SK-N-MC (cell line): ENCODE measurements at regions not wholly inside any gene's neighbourhood (a gene's known extent, or its start where the extent isn't known, plus 50 kb on each side); places are given as distances from the start of the nearest gene placed in this dataset.

ENCODE experiments used
- DNase-seq: peaks from one replicate; pipeline ENCODE4 v3.0.0-alpha.2; 2011; ENCODE audit warnings: low read depth, low spot score
- H3K27ac ChIP-seq: fragments of 200-600 bp; sonication (generic); 2 replicates; pipeline ENCODE4 v1.5.1; 2016; ENCODE audit warnings: mixed run types
- H3K36me3 ChIP-seq: fragments of 200-600 bp; sonication (generic); 2 replicates; pipeline ENCODE4 v1.6.1; 2017; ENCODE audit warnings: antibody characterized with exemption, low read length, mixed read lengths; ENCODE audit not compliant: insufficient read depth
- H3K4me3 ChIP-seq: fragments of 200-600 bp; sonication (generic); 2 replicates; pipeline ENCODE4 v1.5.1; 2016
- H3K9ac ChIP-seq: fragments of 200-600 bp; sonication (generic); 2 replicates; pipeline ENCODE4 v1.8.0; 2017; ENCODE audit warnings: mixed run types, mixed read lengths; ENCODE audit not compliant: insufficient read length
- H3K9me3 ChIP-seq: fragments of 200-600 bp; sonication (generic); 2 replicates; pipeline ENCODE4 v1.6.1; 2017; ENCODE audit warnings: low read depth, mild to moderate bottlenecking, antibody characterized with exemption, low read length, moderate library complexity, mixed read lengths
- EZH2 ChIP-seq: fragments of 200-600 bp; sonication (generic); IDR thresholded peaks from one replicate; pipeline ENCODE4 v1.6.1; 2017; ENCODE audit warnings: antibody characterized with exemption
- FOXP2 ChIP-seq: optimal IDR thresholded peaks from 2 replicates; pipeline ENCODE3; 2011; ENCODE audit warnings: mild to moderate bottlenecking, moderate library complexity; ENCODE audit not compliant: insufficient read depth; ENCODE audit errors: extremely low read length, control extremely low read depth
- POLR2AphosphoS5 ChIP-seq: IDR thresholded peaks from 2 replicates; pipeline ENCODE4 v1.6.1; 2012; ENCODE audit warnings: mild to moderate bottlenecking, low read depth, low read length, borderline replicate concordance

DNA sequence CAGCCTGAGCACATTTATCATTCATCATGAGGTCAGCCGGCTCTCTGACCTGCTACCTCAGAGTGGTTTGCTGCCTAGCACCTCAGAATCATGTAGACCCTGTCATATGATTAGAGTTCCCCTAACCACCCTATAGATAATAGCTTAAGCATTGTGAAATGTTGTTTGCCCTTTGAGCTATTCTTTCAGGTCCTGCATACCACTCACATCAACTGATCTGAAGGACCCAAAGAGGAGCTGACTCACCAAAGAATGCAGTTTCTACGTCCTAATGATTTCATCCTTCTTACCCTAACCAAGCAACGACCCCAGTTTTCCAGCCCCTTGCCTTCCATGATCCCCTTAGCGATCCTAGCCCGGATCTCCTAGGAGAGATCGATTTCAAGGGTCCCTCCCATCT lies 527.9 kb downstream of the SOX5 start:
- Histone ChIP-seq H3K36me3 (no peaks in the 10 kb centered on the region), H3K27ac (no peak overlapping the region), H3K9ac (no peak overlapping the region), H3K4me3 (no peak overlapping the region), H3K9me3 (no peaks in the 10 kb centered on the region)
- TF ChIP-seq EZH2 (no peak), FOXP2 (no peak), POLR2AphosphoS5 (no peak)
- no peak for DNase-seq

DNA sequence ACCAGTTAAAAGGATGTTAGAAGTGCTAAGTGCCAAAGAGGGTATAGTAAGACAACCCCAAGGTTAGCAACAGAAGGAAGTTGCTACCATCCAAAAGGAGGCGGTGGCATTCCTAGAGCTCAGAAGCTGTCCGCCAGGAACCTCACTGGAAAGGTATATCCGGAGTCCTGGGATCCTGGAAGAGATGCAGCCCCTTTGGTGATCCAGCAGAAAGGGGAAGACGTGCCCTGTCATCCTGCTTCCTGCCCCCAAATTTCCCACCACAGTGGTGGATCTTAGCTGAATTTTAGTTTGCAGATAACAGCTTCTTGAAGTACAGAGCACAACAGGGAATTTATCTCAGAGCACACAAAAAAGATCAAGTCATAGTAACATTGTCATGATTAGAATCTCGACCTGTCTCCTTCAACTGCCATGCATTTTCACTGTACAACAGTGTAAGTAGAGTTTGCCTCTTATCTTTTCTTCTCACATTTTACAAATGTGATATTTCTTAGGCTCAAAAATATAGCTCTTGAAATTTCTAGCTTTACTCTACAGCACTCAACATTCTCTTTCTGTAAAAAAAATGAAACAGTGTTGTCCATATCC lies 526.3 kb downstream of the SOX5 start:
- Histone ChIP-seq H3K27ac (no peak overlapping the region), H3K9ac (no peak overlapping the region), H3K9me3 (no peaks in the 10 kb centered on the region), H3K4me3 (no peak overlapping the region), H3K36me3 (no peaks in the 10 kb centered on the region)
- DNase-seq: no peak
- TF ChIP-seq FOXP2 (no peak), POLR2AphosphoS5 (no peak), EZH2 (no peak)

DNA sequence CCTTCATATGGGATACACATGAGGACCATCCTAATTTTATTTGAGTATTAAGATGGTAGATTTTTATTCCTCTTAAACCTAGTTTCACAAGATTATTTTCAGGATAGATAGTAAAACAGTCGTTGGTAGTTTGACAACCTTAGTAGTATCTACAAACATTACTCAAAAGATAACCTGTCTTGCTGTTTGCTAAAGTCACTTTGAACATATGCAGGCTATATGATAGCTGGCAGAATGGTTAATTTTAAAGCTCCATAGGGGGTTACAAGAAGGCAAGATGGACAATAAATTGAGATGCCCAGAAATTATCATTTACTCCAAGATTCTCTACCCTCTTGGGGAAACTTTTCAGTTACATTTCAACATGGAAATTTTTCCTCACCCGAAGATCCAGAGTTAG lies 525.7 kb downstream of the SOX5 start:
- no peaks in the 10 kb centered on the region for H3K36me3 ChIP-seq
- TF ChIP-seq POLR2AphosphoS5 (no peak), EZH2 (no peak), FOXP2 (no peak)
- H3K9me3 ChIP-seq: no peaks in the 10 kb centered on the region
- no peak overlapping the region for H3K27ac ChIP-seq
- H3K9ac ChIP-seq: no peak overlapping the region
- H3K4me3 ChIP-seq: no peak overlapping the region
- DNase-seq: no peak

DNA sequence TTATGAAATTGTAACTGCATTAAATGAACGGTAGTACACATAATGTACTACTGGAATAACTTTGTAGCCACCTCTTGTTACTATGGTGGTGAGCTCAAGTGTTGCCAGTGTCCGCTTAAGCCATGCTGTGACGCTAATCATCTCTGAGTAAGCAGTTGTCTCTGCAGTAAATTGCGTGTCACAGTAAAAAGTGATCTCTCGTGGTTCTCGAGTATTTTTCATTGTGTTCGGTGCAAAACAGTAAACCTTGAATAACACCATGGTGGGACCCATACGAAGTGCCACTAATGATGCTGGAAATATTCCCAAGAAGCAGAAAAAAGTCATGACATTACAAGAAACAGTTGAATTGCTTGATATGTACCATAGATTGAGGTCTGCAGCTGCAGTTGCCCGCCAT lies 524.8 kb downstream of the SOX5 start:
- DNase-seq: no peak
- H3K36me3 ChIP-seq: no peaks in the 10 kb centered on the region
- no peak overlapping the region for H3K4me3 ChIP-seq
- TF ChIP-seq POLR2AphosphoS5: no peak
- TF ChIP-seq EZH2: no peak
- TF ChIP-seq FOXP2: no peak
- H3K9ac ChIP-seq: no peak overlapping the region
- H3K27ac ChIP-seq: no peak overlapping the region
- no peaks in the 10 kb centered on the region for H3K9me3 ChIP-seq

DNA sequence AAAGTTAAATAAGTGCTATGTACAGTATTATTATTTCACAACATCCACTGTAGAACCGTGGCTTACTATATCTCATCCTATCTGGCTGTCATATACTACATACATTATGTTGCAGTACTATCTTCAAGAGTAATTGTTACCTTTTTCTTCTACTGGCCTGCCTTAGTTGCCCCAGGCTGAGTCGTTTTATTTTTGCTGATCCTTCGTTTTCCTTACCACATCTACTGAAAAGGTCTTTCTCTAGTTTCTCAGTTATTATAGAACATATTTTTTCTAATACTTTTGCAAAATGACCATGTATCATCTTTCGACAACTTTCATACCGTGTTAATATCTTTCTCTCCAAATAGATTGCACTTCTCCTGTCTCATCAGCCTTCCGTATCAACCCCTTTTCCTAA lies 523.1 kb downstream of the SOX5 start:
- no peak overlapping the region for H3K4me3 ChIP-seq
- H3K36me3 ChIP-seq: no peaks in the 10 kb centered on the region
- TF ChIP-seq EZH2 (no peak), POLR2AphosphoS5 (no peak), FOXP2 (no peak)
- no peak overlapping the region for H3K27ac ChIP-seq
- no peaks in the 10 kb centered on the region for H3K9me3 ChIP-seq
- no peak overlapping the region for H3K9ac ChIP-seq
- no peak for DNase-seq

DNA sequence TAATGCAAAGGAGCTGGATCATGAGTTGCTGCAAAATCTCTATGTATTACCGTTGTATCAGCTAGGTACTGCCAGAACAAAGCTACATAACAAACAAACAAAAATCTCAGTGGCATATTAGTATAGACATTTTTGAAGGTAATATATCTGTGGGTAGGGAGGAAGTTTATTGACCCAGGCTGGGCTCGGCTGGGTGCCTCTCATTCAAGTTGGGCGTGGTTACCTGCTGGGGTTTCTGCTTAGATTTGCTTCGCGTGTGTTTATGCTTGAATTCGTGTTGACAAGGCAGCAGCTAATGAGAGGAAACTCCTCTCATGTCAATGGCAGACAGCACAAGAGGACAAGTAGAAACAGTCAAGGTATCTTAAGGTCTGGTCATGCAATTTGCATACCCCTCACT lies 520.7 kb downstream of the SOX5 start:
- no peak for DNase-seq
- Histone ChIP-seq H3K36me3 (no peaks in the 10 kb centered on the region), H3K27ac (no peak overlapping the region), H3K4me3 (no peak overlapping the region), H3K9me3 (no peaks in the 10 kb centered on the region), H3K9ac (no peak overlapping the region)
- TF ChIP-seq EZH2 (no peak), POLR2AphosphoS5 (no peak), FOXP2 (no peak)

DNA sequence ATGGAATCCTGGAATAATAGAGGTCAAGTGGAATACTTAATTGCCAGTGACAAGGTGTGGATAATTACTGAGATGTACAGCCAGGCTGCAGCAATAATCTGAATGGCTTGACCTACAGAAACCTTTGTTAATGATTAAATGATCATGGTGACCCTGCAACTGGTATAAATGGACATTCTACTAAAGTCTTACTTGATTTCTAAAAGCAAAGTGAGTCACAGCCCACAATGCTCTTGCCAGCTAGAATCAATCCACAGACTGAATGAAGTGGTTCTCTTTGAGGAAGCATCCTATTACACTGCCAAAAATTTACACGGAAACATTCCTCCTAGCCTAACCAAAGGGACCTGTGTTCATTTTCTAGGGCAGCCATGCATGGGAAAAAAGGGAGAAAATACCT lies 518.5 kb downstream of the SOX5 start:
- TF ChIP-seq POLR2AphosphoS5: no peak
- TF ChIP-seq EZH2: no peak
- TF ChIP-seq FOXP2: no peak
- H3K36me3 ChIP-seq: no peaks in the 10 kb centered on the region
- H3K27ac ChIP-seq: no peak overlapping the region
- no peaks in the 10 kb centered on the region for H3K9me3 ChIP-seq
- no peak overlapping the region for H3K9ac ChIP-seq
- no peak overlapping the region for H3K4me3 ChIP-seq
- no peak for DNase-seq

DNA sequence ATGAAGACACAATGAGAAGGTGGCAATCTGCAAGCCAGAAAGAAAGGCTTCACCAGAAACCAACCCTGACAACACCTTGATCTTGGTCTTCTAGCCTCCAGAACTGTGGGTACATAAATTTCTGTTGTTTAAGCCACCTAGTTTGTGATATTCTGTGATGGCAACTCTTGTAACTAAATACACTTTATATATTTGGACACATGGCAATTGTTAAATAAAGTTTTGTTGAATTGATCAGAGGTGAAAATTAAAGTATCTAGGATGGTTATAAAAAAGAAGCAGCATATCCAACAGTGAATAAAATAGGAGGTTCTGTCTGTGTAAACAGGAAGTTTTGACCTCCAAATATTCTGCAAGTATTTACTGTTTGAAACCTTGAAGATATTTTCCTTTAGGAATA lies 516.3 kb downstream of the SOX5 start:
- DNase-seq: no peak
- no peaks in the 10 kb centered on the region for H3K36me3 ChIP-seq
- H3K9ac ChIP-seq: no peak overlapping the region
- no peak overlapping the region for H3K27ac ChIP-seq
- no peaks in the 10 kb centered on the region for H3K9me3 ChIP-seq
- TF ChIP-seq FOXP2 (no peak), POLR2AphosphoS5 (no peak), EZH2 (no peak)
- H3K4me3 ChIP-seq: no peak overlapping the region

DNA sequence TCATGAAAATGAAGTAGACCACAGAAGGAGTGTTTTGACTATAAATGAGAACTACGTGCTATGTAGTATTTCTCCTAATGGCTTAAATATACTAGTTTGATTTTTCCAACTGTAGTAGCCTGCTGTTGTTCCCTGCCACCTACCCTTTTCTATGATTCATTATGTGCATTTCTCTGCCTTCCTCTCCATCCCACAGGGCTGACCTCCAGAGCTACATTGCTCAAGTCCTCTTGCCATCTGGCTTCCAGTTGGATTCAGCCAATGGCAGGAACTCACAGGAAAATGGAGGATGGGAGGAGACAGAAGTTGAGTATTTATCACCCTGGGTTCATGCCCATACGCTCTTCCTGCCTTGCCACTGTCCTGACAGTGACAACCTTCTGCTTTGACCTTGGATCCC lies 515.3 kb downstream of the SOX5 start:
- TF ChIP-seq FOXP2: no peak
- no peak for TF ChIP-seq POLR2AphosphoS5
- TF ChIP-seq EZH2: no peak
- no peak for DNase-seq
- Histone ChIP-seq H3K9ac (no peak overlapping the region), H3K36me3 (no peaks in the 10 kb centered on the region), H3K4me3 (no peak overlapping the region), H3K27ac (no peak overlapping the region), H3K9me3 (no peaks in the 10 kb centered on the region)
